DMS114 treated with DMSO at 0.1 percent for 48 hours (cell line): ENCODE measurements at regions not wholly inside any gene's neighbourhood (a gene's known extent, or its start where the extent isn't known, plus 50 kb on each side); places are given as distances from the start of the nearest gene placed in this dataset.

Experiments used
- DNase-seq: peaks from one replicate; lab custom pipeline; 2025; ENCODE audit not compliant: unreplicated experiment; lab: John Stamatoyannopoulos, UW

GRCh38 chr6:91117550-91117949, 530.7 kb upstream of the MAP3K7 start:
- no peak for DNase-seq

- DNase-seq = no peak
These were observed 527.3 kb upstream of the MAP3K7 start for GRCh38 chr6:91114123-91114708.

GRCh38 chr6:91106083-91106482, 519.2 kb upstream of the MAP3K7 start:
- no peak for DNase-seq

GRCh38 chr6:91105532-91105931, 518.7 kb upstream of the MAP3K7 start:
- DNase-seq = no peak

GRCh38 chr6:91099479-91099878, 512.6 kb upstream of the MAP3K7 start:
- no peak for DNase-seq

- no peak for DNase-seq
These were observed 511.1 kb upstream of the MAP3K7 start for GRCh38 chr6:91098006-91098405.

- DNase-seq = no peak
These were observed 510.5 kb upstream of the MAP3K7 start for GRCh38 chr6:91097364-91097763.

GRCh38 chr6:91094806-91095475, 508.1 kb upstream of the MAP3K7 start:
- no peak for DNase-seq

GRCh38 chr6:91094341-91094740, 507.5 kb upstream of the MAP3K7 start:
- DNase-seq = no peak

- no peak for DNase-seq
These were observed 502.1 kb upstream of the MAP3K7 start for GRCh38 chr6:91088976-91089375.

GRCh38 chr6:91088515-91088914, 501.6 kb upstream of the MAP3K7 start:
- DNase-seq = no peak

- DNase-seq = no peak
These were observed 501.0 kb upstream of the MAP3K7 start for GRCh38 chr6:91087908-91088307.

- no peak for DNase-seq
These were observed 496.3 kb upstream of the MAP3K7 start for GRCh38 chr6:91083211-91083610.

- DNase-seq = no peak
These were observed 495.5 kb upstream of the MAP3K7 start for GRCh38 chr6:91082311-91082832.

- DNase-seq = peak; percentile 23
These were observed 494.7 kb upstream of the MAP3K7 start for GRCh38 chr6:91081452-91082067.

GRCh38 chr6:91080871-91081270, 494.0 kb upstream of the MAP3K7 start:
- no peak for DNase-seq

GRCh38 chr6:91079969-91080368, 493.1 kb upstream of the MAP3K7 start:
- no peak for DNase-seq

- no peak for DNase-seq
These were observed 488.5 kb upstream of the MAP3K7 start for GRCh38 chr6:91075244-91075976.

GRCh38 chr6:91063362-91063761, 476.5 kb upstream of the MAP3K7 start:
- no peak for DNase-seq

- no peak for DNase-seq
These were observed 470.8 kb upstream of the MAP3K7 start for GRCh38 chr6:91057689-91058088.

GRCh38 chr6:91055959-91056358, 469.1 kb upstream of the MAP3K7 start:
- DNase-seq = no peak
